DMS53 (cell line): ENCODE measurements at regions not wholly inside any gene's neighbourhood (a gene's known extent, or its start where the extent isn't known, plus 50 kb on each side); places are given as distances from the start of the nearest gene placed in this dataset.
"Not testable (repeated sequence)": the region's sequence is repeated elsewhere in the genome, so short reads cannot be mapped to it uniquely, and the experiment has no call there.

Experiments used
- DNase-seq: peaks from one replicate; lab custom pipeline; 2025; lab: John Stamatoyannopoulos, UW

DNA sequence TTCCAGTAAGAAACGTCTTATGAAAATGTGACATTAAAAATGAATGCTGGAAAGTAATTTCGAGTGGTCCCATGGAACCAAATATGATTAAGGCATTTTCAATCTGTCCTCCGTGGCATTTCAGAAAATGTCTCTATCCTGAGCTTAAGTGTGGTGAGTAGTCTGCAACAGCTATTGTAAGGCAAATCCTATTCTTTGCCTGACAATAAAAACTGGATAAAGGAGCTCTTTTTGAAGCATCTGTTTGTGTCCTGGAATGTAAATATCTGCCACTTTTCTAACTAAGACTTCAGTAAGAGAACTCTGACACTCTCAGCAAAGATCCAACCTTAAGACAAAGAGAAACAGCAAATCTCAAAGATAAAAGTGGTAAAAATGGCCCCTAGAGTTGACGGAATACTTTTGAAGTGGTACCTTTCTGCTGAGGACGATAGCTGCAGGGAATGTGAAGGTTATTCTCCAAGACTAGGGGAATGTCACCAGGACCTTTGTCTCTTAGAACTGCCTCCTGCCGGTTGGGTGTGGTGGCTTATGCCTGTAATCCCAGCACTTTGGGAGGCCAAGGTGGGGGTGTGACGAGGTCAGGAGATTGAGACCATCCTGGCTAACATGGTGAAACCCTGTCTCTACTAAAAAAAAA, 486.7 kb upstream of the ZP4 start:
- no peak for DNase-seq

DNA sequence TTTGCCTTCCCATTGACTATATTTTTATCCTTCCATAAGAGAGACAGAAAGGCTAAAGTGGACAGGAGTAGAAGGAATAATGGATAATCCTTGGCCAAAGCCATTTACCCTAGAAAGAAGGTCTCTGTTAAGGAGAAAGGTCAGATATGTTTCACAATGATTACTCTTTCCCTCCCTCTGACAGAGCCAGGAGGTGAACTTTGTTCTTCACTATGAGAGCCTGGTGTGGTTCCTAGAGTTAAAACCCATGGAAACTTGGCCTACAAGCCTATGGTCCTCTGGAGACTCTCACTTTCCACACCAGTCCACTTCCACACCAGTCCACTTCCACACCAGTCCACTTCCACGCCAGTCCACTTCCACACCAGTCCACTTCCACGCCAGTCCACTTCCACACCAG, 479.9 kb upstream of the ZP4 start:
- DNase-seq, result no peak

DNA sequence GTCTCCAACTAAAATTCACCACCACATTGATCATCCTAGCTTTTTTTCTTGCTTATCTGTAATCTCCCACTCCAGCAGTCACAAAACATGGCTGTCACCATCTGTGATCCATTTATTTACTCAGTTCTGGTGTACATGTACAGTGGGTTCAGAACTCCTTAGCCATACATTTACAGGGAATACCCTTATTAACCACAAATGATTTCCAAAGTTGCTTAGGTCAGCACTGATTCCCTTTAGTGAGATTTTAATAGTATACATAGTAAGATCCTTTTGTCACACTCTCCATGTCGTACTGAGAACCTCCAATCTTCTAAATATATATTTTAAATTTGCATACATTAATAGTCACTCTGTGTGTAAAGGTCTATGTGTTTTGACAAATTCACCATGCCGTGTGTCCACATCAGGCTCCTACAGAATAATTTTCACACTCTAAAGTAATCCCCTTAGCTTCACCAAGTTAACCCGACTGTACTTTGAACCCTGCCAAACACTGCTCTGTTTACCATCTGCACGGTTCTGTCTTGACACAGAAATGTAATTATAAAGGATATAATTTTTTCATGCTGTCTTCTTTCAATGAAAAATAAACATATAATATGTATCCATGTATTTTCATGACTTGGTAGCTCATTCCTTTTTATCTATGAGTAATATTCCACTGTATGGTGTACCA, 473.6 kb upstream of the ZP4 start:
- DNase-seq, result no peak

DNA sequence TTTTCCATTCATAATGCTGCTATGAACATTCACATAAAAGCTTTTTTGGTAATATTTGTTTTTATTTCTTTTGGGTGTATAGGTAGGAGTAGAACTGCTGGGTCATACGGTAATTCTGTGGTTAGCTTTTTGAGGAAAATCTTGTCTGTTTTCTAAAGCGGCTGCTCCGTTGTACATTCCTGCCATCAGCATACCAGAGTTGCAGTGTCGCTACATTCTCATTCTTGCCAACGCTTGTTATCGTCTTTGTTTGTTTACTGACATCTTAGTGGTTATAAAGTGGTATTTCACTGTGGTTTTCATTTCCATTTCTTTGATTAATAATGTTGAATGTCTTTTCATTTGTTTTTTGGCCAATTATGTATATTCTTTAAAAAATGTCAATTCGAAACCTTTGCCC, 469.8 kb upstream of the ZP4 start:
- DNase-seq, result no peak

DNA sequence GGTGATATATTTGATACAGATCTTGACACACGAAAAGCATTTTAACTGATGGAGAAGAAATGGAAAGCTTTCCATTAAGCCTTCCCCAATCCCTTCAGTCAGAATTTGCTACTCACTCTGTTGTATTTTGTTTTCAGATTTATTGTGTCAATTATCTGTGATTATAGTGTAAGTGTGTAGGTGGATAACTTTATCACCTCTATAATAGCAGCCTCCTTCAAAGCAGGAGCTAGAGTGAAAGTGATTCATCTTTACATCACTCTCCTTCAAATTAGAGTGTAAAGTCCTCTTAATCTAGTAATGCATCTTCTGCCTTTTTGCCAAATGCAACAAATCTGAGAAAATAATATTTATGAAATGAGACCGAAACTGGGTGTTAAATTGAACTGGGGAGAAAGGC, 459.7 kb upstream of the ZP4 start:
- DNase-seq, result no peak

DNA sequence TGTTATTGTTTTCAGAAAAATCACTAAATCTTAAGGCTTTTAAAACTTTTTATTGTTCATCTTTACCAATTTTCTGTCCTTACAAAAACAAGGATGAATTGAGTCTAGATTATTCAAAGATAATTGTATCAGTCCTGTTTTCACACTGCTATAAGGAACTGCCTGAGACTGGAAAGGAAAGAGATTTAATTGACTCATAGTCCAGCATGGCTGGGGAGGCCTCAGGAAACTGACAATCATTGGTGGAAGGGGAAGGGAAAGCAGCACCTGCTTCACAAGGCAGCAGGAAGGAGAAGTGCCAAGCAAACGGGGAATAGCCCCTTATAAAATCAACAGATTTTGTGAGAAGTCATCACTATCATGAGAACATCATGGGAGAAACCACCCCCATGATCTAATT, 455.6 kb upstream of the ZP4 start:
- no peak for DNase-seq

DNA sequence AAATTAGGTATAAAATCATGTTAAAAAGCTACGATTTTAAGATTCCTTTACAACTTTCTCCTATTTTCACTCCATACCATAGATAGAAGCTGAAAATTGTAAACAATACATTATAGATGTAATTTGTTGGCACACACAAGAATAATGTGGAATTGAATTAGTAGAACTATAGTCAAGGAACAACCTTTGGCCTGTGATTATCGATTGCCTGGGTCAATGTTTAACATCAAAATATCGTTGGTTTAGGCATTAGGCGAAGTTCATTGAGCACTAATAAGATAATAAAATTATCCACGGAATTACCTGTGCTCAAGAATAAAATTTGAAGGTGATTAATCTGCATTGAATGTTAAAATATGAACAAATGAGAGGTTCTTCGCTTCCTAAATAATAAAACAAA, 455.1 kb upstream of the ZP4 start:
- no peak for DNase-seq

DNA sequence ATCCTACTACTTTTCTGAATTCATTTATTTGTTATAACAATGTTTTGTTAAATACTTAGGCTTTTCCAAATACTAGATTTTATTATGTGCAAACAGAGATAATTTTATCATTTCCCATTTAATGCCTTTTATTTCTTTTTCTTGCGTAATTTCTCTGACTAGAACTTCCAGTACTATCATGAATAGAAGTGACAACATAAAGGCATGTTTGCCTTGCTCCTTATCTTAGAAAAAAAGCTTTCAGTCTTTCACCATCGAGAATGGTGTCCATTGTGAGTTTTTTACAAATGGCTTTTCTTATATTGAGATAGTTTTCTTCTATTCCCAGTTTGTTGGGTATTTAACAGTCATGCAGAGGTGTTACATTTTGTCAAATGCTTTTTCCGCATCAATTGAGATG, 453.1 kb upstream of the ZP4 start:
- DNase-seq, result no peak

DNA sequence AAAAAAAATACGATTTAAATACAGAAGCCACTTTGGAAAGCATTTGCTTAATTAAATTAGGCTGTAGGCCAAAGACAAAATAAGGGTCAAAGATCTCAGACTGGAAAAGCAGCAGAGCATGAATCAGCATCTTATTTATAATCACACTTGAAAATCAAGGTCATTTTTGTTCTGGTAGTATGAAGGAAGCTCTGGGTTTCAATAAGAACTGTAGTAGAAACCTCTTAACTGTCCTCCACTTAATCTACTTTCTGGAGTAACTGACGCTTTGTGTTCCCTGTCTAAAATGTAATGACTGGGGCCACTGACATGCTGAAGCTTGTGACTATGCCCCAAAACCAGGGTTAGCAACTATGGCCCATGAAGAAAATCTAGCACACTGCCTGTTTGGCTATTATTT, 450.7 kb upstream of the ZP4 start:
- DNase-seq, result no peak

DNA sequence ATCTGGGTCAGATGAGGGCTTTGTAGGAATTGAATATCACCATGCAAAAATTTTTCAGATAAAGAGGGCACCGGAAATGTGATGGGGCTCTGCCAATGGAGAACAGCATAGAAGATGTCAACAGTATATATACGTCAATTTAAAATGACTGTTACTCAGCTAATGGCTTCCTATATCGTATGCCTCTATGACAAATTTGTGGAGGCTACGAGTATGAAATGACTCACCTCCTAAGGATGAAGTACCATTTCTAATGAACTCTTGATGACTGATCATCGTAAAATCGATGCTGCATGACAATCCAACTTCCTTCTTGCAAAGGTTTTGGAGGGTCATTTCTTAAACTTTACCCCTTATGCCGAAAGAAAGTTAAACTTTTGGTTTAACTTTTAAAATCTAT, 450.3 kb upstream of the ZP4 start:
- DNase-seq, result no peak

DNA sequence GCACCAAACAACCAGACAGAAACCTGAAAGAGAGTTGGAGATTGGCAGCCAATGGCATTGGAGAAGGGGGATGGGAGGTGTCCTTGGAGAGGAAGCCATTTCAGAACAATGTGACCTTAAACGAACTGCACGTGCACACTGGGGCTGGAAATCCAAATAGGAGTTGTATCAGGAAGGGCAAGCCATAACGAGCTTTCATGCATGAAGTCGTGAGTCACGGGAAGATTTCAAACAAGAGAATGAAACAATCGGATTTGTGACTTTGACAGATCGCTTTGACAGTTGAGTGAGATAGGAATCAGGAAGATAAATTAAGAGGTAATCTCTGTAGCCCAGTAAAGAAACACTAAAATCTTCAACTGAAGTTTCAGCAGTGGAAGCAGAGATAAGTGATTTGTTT, 445.8 kb upstream of the ZP4 start:
- DNase-seq, result peak; percentile 35

DNA sequence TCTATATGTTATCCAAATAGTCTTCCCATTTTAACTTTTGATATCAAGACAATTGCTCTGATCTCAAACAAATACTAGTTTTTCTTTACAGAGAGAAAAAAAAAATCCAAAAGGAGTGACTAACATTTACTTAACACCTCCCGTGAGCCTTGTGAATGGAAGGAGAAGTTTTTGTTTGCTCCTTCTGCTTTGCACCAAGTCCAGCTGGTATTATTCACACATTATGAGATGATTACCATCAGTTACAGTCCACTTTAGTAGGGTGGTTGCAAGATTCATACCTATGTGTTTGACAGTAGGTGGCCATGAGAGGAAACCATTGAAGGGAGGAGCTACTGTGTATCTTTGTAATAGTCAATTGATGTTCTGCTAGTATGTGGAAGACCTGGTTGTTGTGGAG, 443.4 kb upstream of the ZP4 start:
- no peak for DNase-seq

DNA sequence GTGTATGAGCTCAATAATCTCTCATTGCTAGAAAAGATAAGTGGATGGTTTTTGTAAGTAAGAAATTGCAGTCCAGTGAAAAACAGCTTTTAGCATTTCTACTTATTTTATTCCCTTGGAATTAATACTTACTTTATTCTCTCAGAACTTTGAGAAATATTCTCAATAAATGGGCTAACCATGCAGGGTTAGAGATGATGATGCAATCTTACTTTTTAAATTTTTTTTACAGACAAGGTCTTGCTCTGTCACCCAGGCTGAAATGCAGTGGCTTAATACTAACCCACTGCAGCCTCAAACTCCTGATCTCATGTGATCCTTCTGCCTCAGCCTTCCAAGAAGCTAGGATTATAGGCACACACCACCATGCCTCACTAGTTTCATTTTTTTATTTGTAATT, 440.8 kb upstream of the ZP4 start:
- no peak for DNase-seq

DNA sequence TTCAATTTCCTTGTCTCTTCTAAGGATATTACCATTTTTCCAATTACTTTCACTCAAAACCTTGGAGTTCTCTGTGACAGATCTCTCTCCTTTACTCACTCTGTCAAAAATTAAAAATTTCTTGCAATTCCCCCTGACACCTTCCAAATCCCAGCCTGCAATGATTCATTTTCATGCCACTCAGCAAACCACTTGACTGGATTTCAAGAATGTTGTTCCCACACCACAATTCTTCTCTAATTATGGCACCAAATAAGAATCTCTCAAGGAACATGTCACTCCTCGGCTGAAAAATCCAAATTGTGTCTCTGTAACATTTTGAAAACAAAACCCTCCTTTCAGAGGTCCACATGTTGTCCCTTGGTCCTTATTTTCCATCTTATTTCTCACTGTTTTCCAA, 438.9 kb upstream of the ZP4 start:
- no peak for DNase-seq

DNA sequence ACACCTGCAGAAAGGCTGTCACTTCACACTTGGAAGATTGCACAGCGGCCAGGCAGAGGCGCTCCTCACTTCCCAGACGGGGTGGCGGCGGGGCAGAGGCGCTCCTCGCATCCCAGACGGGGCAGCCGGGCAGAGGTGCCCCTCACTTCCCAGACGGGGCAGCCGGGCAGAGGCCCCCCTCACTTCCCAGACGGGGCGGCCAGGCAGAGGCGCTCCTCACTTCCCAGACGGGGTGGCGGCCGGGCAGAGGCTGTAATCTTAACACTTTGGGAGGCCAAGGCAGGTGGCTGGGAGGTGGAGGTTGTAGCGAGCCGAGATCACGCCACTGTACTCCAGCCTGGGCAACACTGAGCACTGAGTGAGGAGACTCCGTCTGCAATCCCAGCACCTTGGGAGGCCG, 436.3 kb upstream of the ZP4 start:
- not testable (repeated sequence) for DNase-seq

DNA sequence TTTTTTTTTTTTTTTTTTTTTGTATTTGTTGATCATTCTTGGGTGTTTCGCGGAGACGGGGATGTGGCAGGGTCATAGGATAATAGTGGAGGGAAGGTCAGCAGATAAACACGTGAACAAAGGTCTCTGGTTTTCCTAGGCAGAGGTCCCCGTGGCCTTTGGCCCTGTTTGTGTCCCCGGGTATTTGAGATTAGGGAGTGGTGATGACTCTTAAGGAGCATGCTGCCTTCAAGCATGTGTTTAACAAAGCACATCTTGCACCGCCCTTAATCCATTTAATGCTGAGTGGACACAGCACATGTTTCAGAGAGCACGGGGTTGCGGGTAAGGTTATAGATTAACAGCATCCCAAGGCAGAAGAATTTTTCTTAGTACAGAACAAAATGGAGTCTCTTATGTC, 435.8 kb upstream of the ZP4 start:
- not testable (repeated sequence) for DNase-seq

DNA sequence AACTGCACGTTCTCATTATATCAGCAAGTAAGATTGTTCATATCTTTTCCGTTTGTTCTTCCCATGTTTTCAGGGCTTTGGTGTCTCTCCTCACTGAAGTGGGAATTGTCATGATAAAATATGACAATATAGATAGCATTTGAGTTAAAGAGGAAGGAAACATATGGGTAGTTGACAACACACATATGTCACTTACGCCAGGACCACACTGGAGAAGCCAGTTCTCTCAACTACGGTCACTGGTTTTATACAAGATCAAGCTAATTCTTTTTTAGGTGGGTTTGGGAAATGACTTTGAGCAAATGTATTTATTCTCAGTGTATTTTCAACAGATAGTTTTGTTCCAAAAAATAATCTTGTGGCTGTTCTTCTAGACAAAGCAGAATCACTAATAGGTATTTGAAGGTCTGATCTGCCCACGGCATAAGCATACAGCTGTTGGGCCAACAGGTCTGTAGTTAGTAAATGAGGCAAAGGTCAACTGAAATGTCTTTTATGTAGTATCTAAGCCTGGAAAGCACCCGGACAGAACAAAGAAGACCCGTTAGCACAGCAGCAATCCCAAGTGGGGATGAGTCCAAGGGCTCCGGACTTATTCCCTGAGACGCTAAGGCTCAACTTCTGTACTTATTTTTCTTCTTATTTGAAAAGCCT, 433.6 kb upstream of the ZP4 start:
- DNase-seq, result no peak

DNA sequence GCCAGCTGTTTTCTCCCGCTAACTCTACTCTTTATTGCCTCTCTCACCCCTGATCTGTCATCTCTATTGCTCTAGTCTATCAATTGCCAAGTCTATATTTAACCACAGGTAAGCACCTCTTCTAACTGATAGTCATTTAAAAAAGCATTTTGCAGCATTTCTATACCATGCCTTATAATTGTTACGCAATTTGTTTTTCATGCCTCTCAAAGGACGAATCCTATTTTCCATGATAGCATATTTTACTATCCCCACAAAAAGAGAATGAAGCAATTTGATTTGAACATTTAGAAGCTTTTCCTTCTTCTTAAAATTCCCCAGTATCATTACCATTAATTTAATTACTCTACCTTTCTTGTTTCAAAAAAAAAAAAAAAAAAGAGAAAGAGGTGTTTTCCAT, 432.8 kb upstream of the ZP4 start:
- DNase-seq, result no peak

DNA sequence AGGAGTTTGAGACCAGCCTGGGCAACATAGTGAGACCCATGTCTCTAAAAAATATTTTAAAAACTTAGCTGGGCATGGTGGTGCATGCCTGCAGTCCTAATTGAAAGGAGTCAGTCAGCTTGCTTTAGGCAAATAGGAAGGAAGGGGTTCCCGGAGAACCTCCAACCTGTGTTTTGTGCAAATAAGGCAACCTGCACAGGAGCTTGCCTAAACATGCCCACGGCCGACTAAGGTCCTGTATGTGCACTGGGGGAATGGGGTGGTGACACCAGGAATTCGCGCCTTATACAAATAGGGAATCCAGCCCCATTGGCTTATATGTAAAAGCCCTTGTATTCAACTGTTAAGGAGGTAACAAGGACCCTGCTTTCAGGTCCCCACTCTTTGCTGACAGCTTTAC, 429.2 kb upstream of the ZP4 start:
- DNase-seq, result no peak

DNA sequence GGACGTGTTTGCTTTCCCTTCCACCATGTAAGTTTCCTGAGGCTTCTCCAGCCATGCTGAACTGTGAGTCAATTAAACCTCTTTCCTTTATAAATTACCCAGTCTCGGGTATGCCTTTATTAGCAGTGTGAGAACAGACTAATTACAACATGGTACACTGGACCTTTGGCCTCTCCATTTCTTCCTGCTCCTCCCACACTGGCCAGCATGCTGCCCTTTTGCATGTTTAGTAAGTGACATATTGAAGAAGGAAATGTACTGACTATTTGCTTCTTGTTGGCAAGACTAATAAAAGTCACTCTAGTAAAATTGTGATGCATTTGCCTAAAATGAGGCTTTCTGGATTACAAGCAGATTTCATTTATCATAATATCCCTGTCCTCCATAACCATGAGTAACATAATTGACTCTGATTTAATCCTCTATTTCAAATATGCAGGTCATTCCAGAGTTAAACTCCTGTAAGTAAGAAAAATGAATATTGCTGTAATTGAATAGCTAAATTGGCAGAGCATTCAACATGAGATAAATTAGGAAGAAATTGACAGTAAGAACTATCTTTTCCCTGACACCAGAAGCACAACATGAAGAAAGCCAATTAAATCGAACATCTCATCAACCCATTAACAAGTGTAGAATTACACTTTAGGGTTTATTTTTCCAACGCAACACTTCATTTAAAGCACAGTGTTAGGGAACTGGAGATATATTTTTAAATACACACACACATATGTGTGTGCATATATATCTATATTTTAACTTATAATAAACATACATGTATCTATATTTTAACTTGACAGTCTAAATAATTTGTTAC, 427.8 kb upstream of the ZP4 start:
- DNase-seq, result no peak

DNA sequence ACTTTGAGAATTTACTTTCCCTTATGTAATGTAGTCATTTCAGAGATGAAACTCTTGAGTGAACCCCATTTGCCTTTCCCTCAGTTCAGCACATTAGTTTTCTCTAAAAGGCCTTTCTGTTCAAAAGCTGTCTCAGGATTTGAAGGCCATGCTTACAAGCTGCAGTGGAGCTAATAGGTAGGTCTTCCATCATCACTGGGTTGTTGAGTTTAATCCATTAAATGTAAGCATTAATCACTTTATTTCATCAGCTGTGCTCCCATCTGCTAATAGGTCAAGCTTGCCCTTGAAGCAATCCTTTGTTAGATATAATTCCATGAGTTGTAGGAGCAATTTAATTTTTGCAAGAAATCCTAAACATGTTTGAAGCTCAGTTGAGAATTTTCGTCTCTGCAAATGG, 422.2 kb upstream of the ZP4 start:
- DNase-seq, result no peak

DNA sequence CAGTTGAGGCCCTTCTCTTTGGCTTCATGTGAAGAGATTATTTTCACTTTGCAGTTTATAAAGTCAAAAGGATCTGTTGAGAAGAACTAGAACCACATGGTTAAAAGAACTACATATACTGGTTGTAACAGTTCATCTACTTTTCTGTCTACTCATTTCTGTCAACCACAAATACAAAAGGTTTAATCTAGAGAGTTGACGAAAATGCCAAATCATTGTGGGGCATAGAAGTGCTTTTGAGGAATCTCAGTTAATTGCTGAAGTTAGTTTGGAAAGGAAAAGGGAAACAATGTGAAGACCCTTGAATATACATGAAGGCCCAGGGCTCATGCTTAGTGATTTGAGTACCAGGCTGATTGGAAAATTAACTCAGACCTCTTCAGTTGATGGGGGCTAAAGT, 415.7 kb upstream of the ZP4 start:
- no peak for DNase-seq

DNA sequence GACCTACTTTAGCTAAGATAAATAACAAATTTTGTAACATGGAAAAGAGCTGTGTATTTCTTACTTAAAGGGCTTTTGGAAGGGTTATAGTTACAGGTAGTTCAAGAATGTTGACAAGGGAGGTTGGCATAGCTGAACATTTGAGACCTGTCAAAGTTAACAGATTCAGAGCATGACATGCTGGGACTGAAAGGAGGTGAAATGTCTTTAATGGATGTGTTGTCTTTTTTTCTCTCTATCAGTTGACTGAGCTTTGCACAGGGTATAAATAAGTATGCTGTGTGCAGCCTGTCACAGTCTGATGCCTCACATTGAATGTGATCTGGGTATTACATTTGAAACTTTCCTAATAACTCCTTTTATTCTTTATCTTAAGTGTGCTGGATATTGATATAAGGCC, 411.9 kb upstream of the ZP4 start:
- no peak for DNase-seq
